Fibroblast of the aortic adventitia (primary cell): ENCODE measurements at regions not wholly inside any gene's neighbourhood (a gene's known extent, or its start where the extent isn't known, plus 50 kb on each side); places are given as distances from the start of the nearest gene placed in this dataset. TPM values are rescaled to one million over a fixed set of nuclear protein-coding genes. Genes with fewer than 3 reads are reported as not detected.

Source experiments
- DNase-seq: peaks from one replicate; pipeline ENCODE4 v3.0.0-alpha.2; 2010; ENCODE audit warnings: low read depth
- H3K4me3 ChIP-seq: 2 replicates; pipeline ENCODE4 v1.5.1; 2011; ENCODE audit warnings: low read depth, mild to moderate bottlenecking, control low read depth, low read length, moderate library complexity
- CTCF ChIP-seq: IDR thresholded peaks from 2 replicates; pipeline ENCODE4 v1.5.1; 2011; ENCODE audit warnings: mild to moderate bottlenecking, low read length, control low read depth, inconsistent platforms; ENCODE audit not compliant: insufficient read depth
- small RNA-seq: library from RNA; depleted of rRNA; stranded (forward); fragments of <200 nt; gene quantifications from one replicate; pipeline ENCODE3, GENCODE V24; 2012

DNA sequence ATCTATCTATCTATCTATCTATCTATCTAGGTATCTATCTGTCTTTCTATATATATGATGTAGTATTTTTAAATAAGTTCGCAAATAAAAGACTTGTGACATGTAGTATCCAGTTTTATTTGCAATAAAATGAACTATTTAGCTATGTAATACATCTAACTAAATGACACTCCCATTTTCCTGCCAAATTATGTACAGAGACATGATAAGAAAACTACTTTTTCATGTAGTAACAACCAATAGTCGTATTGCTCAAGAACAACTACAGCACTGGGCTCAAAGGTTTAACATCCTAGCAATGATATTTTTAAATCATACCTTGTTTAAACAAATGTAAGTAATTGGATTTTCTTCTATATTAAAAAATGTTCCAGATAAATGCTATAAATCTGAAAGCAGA is 55.5 kb upstream of the FLRT2 start:
- TF ChIP-seq CTCF, result no peak
- H3K4me3 ChIP-seq, result no peak overlapping the region
- DNase-seq, result peak; percentile 48

- no peak overlapping the region for H3K4me3 ChIP-seq
- no peak for TF ChIP-seq CTCF
- DNase-seq, result peak; percentile 88
These were observed 54.8 kb upstream of the FLRT2 start for GRCh38 chr14:85475113-85475512.

DNA sequence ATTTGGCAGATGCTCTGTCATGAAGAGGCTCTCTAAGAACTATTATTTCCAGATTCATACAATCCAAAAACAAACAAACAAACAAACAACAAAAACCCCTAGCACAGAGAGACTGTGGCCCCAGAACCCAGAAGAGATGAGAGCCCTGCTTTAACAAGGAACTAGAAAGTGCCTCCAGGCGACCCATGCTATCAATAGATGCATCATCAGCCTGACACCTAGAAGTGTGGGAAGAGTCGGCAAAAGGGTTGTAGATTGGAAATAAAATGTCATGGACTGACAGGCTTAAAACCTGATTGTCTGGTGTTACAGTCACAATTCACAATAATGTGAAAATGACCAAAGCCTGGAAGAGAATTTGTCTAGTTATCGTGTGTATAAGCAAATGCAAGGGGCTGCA is 50.6 kb upstream of the FLRT2 start:
- no peak for DNase-seq
- TF ChIP-seq CTCF, result no peak
- H3K4me3 ChIP-seq, result no peak overlapping the region

- no peak for TF ChIP-seq CTCF
- H3K4me3 ChIP-seq, result no peak overlapping the region
- DNase-seq, result peak; percentile 58
These were observed 50.2 kb upstream of the FLRT2 start for GRCh38 chr14:85479771-85480170.

Small RNAs in the stretch of these regions (small RNA-seq; reads per million reads assigned to genes)
- not detected for gene AL161713.1
- gene AL163642.1, result not detected
- gene RF00017, result not detected
- gene RNU6-976P, result not detected
- not detected for gene RNU6ATAC28P
- gene RNU7-51P, result not detected
